ENCODE measurements at regions not wholly inside any gene's neighbourhood (a gene's known extent, or its start where the extent isn't known, plus 50 kb on each side); places are given as distances from the start of the nearest gene placed in this dataset.

GRCh38 chr18:25873833-25874232, 216.6 kb downstream of the SS18 start:
- no peak overlapping the region for H3K27ac ChIP-seq (ENCODE audit: low read length)
- DNase-seq (no peak), ATAC-seq (no peak)
- 57% methylated on average over 3 of the region's 3 CpGs for WGBS
- H3K4me1 ChIP-seq (ENCODE audit: control insufficient read depth, insufficient read depth, low read length), result no peaks in the 10 kb centered on the region
- no peaks in the 10 kb centered on the region for H3K9me3 ChIP-seq (ENCODE audit: control insufficient read depth, low read length)
- H3K4me3 ChIP-seq (ENCODE audit: low read length), result no peak overlapping the region
- intact Hi-C loops (cut with DNase I), result no loop called here
- no peaks in the 10 kb centered on the region for H3K27me3 ChIP-seq (ENCODE audit: control insufficient read depth, insufficient read depth)

- no peaks in the 10 kb centered on the region for H3K27me3 ChIP-seq (ENCODE audit: control insufficient read depth, insufficient read depth)
- no peak overlapping the region for H3K4me3 ChIP-seq (ENCODE audit: low read length)
- ATAC-seq (no peak), DNase-seq (no peak)
- no peaks in the 10 kb centered on the region for H3K4me1 ChIP-seq (ENCODE audit: control insufficient read depth, insufficient read depth, low read length)
- intact Hi-C loops (cut with DNase I), result no loop called here
- no peaks in the 10 kb centered on the region for H3K9me3 ChIP-seq (ENCODE audit: control insufficient read depth, low read length)
- WGBS, result 58% methylated on average over 3 of the region's 3 CpGs
- H3K27ac ChIP-seq (ENCODE audit: low read length), result no peak overlapping the region
Observed at GRCh38 chr18:25866331-25866730, 224.1 kb downstream of the SS18 start.

GRCh38 chr18:25862881-25863600, 227.4 kb downstream of the SS18 start:
- H3K4me1 ChIP-seq (ENCODE audit: control insufficient read depth, insufficient read depth, low read length), result no peaks in the 10 kb centered on the region
- WGBS, result 63% methylated on average over 9 of the region's 9 CpGs
- DNase-seq, result no peak
- intact Hi-C loops (cut with DNase I), result no loop called here
- no peak overlapping the region for H3K27ac ChIP-seq (ENCODE audit: low read length)
- H3K27me3 ChIP-seq (ENCODE audit: control insufficient read depth, insufficient read depth), result no peaks in the 10 kb centered on the region
- H3K9me3 ChIP-seq (ENCODE audit: control insufficient read depth, low read length), result no peaks in the 10 kb centered on the region
- no peak for ATAC-seq
- no peak overlapping the region for H3K4me3 ChIP-seq (ENCODE audit: low read length)

- Histone ChIP-seq H3K27me3 (ENCODE audit: control insufficient read depth, insufficient read depth) (no peaks in the 10 kb centered on the region), H3K4me3 (ENCODE audit: low read length) (no peak overlapping the region), H3K27ac (ENCODE audit: low read length) (no peak overlapping the region), H3K9me3 (ENCODE audit: control insufficient read depth, low read length) (no peaks in the 10 kb centered on the region), H3K4me1 (ENCODE audit: control insufficient read depth, insufficient read depth, low read length) (no peaks in the 10 kb centered on the region)
- DNase-seq (no peak), ATAC-seq (peak in 1 of 2 donors; percentile 85)
- intact Hi-C loops (cut with DNase I), result no loop called here
- 55% methylated on average over 7 of the region's 7 CpGs for WGBS
Observed at GRCh38 chr18:25853691-25854433, 236.6 kb downstream of the SS18 start.

- intact Hi-C loops (cut with DNase I), result no loop called here
Observed at GRCh38 chr18:25843791-25844190, 246.6 kb downstream of the SS18 start.

GRCh38 chr18:25842665-25843064, 247.7 kb downstream of the SS18 start:
- H3K4me3 ChIP-seq (ENCODE audit: low read length), result no peak overlapping the region
- DNase-seq (no peak), ATAC-seq (no peak)
- 53% methylated on average over 1 of the region's 1 CpG for WGBS
- H3K4me1 ChIP-seq (ENCODE audit: control insufficient read depth, insufficient read depth, low read length), result no peaks in the 10 kb centered on the region
- H3K9me3 ChIP-seq (ENCODE audit: control insufficient read depth, low read length), result no peaks in the 10 kb centered on the region
- H3K27me3 ChIP-seq (ENCODE audit: control insufficient read depth, insufficient read depth), result no peaks in the 10 kb centered on the region
- intact Hi-C loops (cut with DNase I), result no loop called here
- no peak overlapping the region for H3K27ac ChIP-seq (ENCODE audit: low read length)

More at GRCh38 chr18:25843791-25844190, 246.6 kb downstream of the SS18 start:
- H3K9me3 ChIP-seq (ENCODE audit: control insufficient read depth, low read length), result no peaks in the 10 kb centered on the region
- no peaks in the 10 kb centered on the region for H3K27me3 ChIP-seq (ENCODE audit: control insufficient read depth, insufficient read depth)
- no peaks in the 10 kb centered on the region for H3K4me1 ChIP-seq (ENCODE audit: control insufficient read depth, insufficient read depth, low read length)
- H3K27ac ChIP-seq (ENCODE audit: low read length), result no peak overlapping the region
- DNase-seq (no peak), ATAC-seq (no peak)
- WGBS, result 91% methylated on average over 3 of the region's 3 CpGs
- H3K4me3 ChIP-seq (ENCODE audit: low read length), result no peak overlapping the region

- Histone ChIP-seq H3K27ac (ENCODE audit: low read length) (no peak overlapping the region), H3K4me1 (ENCODE audit: control insufficient read depth, insufficient read depth, low read length) (no peaks in the 10 kb centered on the region), H3K27me3 (ENCODE audit: control insufficient read depth, insufficient read depth) (no peaks in the 10 kb centered on the region), H3K9me3 (ENCODE audit: control insufficient read depth, low read length) (no peaks in the 10 kb centered on the region), H3K4me3 (ENCODE audit: low read length) (no peak overlapping the region)
- WGBS, result 87% methylated on average over 8 of the region's 8 CpGs
- intact Hi-C loops (cut with DNase I), result loop anchor here in 2 of 4 donors (5.0 kb wide), 1 partner anchor 957 kb away; no protein-coding TSS in a partner anchor
- ATAC-seq, result no peak
- no peak for DNase-seq
Observed at GRCh38 chr18:25834061-25834460, 256.4 kb downstream of the SS18 start.

- no peak overlapping the region for H3K27ac ChIP-seq (ENCODE audit: low read length)
- 14% methylated on average over 3 of the region's 3 CpGs for WGBS
- DNase-seq, result peak; percentile 74 to 90 (median 85)
- H3K27me3 ChIP-seq (ENCODE audit: control insufficient read depth, insufficient read depth), result no peaks in the 10 kb centered on the region
- no peaks in the 10 kb centered on the region for H3K9me3 ChIP-seq (ENCODE audit: control insufficient read depth, low read length)
- no peak overlapping the region for H3K4me3 ChIP-seq (ENCODE audit: low read length)
- peak; percentile 88 to 91 for ATAC-seq
- no peaks in the 10 kb centered on the region for H3K4me1 ChIP-seq (ENCODE audit: control insufficient read depth, insufficient read depth, low read length)
- intact Hi-C loops (cut with DNase I), result loop anchor here in 3 of 4 donors (2.0 to 5.0 kb wide), 2 partner anchors 955 kb away; no protein-coding TSS in a partner anchor
Observed at GRCh38 chr18:25832001-25832604, 258.3 kb downstream of the SS18 start.

- Histone ChIP-seq H3K27me3 (ENCODE audit: control insufficient read depth, insufficient read depth) (no peaks in the 10 kb centered on the region), H3K9me3 (ENCODE audit: control insufficient read depth, low read length) (no peaks in the 10 kb centered on the region), H3K27ac (ENCODE audit: low read length) (no peak overlapping the region), H3K4me1 (ENCODE audit: control insufficient read depth, insufficient read depth, low read length) (no peaks in the 10 kb centered on the region), H3K4me3 (ENCODE audit: low read length) (no peak overlapping the region)
- 52% methylated on average over 5 of the region's 5 CpGs for WGBS
- DNase-seq (no peak), ATAC-seq (peak; percentile 17 to 19)
- intact Hi-C loops (cut with DNase I), result loop anchor here in 2 of 4 donors (5.0 kb wide), 1 partner anchor 954 kb away; no protein-coding TSS in a partner anchor
Observed at GRCh38 chr18:25831301-25831701, 259.1 kb downstream of the SS18 start.

- WGBS, result 67% methylated on average over 2 of the region's 2 CpGs
- intact Hi-C loops (cut with DNase I), result loop anchor here in 2 of 4 donors (5.0 kb wide), 1 partner anchor 953 kb away; no protein-coding TSS in a partner anchor
Observed at GRCh38 chr18:25830787-25831186, 259.6 kb downstream of the SS18 start.

More at GRCh38 chr18:25830787-25831186, 259.6 kb downstream of the SS18 start:
- H3K9me3 ChIP-seq (ENCODE audit: control insufficient read depth, low read length), result no peaks in the 10 kb centered on the region
- no peak overlapping the region for H3K4me3 ChIP-seq (ENCODE audit: low read length)
- peak; percentile 91 to 92 for ATAC-seq
- no peak overlapping the region for H3K27ac ChIP-seq (ENCODE audit: low read length)
- no peaks in the 10 kb centered on the region for H3K4me1 ChIP-seq (ENCODE audit: control insufficient read depth, insufficient read depth, low read length)
- H3K27me3 ChIP-seq (ENCODE audit: control insufficient read depth, insufficient read depth), result no peaks in the 10 kb centered on the region
- peak; percentile 72 to 78 (median 74) for DNase-seq

Data from right cardiac atrium (tissue), 5 donors.